ENCODE measurements at regions not wholly inside any gene's neighbourhood (a gene's known extent, or its start where the extent isn't known, plus 50 kb on each side); places are given as distances from the start of the nearest gene placed in this dataset.

DNA sequence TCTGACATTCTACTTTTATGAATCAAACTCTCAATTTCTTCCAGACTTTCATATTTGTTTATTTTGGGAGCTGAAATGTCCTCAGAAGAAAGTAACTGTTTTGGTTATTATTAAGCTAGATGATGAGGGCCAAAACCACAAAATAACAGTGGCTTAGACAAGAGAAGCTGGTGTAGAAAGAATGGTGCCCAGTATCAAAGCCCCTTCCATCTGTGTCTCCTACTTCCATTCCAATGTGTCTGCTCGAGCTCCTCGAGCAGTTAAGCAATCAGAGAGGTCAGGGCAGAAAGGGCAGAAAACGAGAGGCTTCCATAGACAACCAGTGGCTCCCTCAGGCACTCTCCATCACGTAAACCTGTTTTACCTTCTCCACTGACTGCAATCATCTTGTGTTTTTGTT, 59.7 kb upstream of the MAGI1 start:
- TF ChIP-seq, protein P1, sequence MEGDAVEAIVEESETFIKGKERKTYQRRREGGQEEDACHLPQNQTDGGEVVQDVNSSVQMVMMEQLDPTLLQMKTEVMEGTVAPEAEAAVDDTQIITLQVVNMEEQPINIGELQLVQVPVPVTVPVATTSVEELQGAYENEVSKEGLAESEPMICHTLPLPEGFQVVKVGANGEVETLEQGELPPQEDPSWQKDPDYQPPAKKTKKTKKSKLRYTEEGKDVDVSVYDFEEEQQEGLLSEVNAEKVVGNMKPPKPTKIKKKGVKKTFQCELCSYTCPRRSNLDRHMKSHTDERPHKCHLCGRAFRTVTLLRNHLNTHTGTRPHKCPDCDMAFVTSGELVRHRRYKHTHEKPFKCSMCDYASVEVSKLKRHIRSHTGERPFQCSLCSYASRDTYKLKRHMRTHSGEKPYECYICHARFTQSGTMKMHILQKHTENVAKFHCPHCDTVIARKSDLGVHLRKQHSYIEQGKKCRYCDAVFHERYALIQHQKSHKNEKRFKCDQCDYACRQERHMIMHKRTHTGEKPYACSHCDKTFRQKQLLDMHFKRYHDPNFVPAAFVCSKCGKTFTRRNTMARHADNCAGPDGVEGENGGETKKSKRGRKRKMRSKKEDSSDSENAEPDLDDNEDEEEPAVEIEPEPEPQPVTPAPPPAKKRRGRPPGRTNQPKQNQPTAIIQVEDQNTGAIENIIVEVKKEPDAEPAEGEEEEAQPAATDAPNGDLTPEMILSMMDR (conservative IDR thresholded peaks at IDR 0.05; ENCODE audit: low read depth, low read length): no peak
- no peak overlapping the region for H3K4me3 ChIP-seq (ENCODE audit: low read depth, low read length)
- DNase-seq (ENCODE audit: low read depth): peak; percentile 44

DNA sequence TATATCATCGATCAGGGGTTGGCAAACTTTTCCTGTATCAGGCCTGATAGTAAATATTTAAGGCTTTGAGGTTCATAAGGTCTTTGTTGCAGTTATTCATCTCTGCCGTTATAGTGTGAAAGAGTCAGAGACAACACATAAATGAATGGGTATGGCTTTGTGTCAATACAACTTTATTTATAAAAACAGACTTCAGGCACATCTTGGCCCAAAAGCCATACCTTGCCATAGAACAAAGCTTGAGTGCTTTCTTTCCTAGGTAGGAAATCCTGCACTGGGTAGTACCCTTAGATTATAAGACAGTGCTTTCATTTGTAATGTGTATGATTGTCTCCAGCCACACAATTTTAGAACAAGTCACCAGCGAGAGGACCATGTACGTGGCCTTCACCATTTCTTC, 58.9 kb upstream of the MAGI1 start:
- TF ChIP-seq, protein P1 (conservative IDR thresholded peaks at IDR 0.05; ENCODE audit: low read depth, low read length): no peak

DNA sequence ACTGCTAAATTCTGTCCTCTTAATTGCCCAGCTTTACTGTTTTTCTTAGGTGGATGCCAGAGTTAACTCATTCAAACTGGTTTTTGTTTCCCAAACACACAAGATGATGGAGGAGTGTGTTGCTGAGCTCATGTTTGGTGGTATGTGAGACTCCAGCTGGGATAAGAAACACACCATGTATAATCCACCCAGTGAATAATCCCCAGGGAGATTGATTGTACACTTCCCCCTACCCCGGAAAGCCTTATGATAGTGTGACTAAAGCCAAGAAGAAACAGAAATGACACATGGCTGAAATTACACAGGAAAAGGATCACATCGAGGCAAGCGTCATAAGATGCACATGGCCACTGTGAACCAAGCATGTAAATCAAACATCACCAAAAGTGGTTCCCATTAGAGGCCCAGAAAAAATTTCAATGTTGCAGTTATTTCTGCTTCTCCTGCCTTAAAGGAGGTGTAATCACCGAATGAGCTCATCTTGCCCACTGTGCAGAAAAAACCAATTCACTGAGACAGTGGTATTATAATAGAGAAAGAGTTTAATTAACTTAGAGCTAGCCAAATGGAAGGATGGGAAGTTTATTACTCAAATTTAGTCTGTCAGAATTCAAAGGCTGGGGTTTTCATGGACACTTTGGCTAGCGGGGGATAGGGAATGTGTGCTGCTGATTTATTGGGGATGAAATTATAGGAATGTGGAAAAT, 56.7 kb upstream of the MAGI1 start:
- no peak for DNase-seq (ENCODE audit: low read depth)
- no peak overlapping the region for H3K4me3 ChIP-seq (ENCODE audit: low read depth, low read length)
- TF ChIP-seq, protein P1 (conservative IDR thresholded peaks at IDR 0.05; ENCODE audit: low read depth, low read length): no peak

More for the DNA sequence above, 58.9 kb upstream of the MAGI1 start:
- no peak for DNase-seq (ENCODE audit: low read depth)
- H3K4me3 ChIP-seq (ENCODE audit: low read depth, low read length): no peak overlapping the region

DNA sequence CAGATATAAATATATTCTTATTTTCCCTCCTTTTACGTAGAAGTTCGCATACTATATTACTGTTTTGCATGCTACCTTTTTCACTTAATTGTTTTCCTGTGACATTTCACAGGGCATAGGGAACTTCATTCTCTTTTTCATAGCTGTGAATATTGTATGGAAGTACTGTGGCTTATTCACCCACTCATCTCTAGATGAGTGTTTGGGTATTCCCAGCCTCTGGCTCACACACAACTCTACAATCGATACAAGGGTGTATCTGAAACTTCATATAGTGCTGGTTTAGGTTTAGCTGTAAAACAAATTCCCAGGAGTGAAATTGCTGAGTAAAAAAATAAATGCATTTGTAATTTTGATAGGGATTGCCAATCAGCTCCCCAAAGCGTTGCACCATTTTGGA, 55.3 kb upstream of the MAGI1 start:
- DNase-seq (ENCODE audit: low read depth): no peak
- H3K4me3 ChIP-seq (ENCODE audit: low read depth, low read length): no peak overlapping the region
- TF ChIP-seq, protein P1 (conservative IDR thresholded peaks at IDR 0.05; ENCODE audit: low read depth, low read length): no peak

DNA sequence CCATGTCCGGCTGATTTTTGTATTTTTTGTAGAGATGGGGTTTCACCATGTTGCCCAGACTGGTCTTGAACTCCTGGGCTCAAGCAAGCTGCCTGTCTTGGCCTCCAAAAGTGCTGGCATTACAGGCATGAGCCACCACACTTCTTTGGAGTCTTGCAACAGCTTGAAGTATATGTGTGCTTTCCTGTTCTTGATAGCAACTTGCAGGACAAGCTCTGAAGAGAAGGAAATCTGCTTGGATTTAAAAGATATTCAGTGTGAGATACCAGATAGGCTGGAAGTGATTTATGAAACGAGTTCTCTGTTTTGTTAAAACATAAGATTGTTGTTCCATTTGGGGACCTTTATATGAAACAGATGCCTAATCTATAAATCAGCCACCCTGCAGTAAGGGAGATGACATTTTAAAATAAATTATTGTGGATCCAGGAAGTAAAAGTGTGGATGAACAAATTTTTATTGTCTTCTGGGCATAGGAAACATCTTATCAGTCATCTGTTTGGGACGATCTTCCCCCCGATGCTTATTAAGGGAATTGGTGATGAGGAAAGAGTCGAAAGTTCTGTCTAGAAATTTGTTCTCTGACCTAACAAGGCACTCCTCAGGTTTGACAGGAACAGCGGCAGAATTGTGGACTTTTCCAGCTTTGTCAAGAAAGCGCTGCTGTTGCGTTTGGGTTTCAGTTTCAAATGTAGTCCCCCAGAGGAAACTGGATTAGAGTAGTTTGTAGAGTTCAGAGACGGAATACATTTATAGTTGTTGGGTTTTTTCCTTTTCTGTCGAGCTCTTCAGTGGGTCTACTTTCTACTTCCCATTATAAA, 53.7 kb upstream of the MAGI1 start:
- peak; percentile 30 for DNase-seq (ENCODE audit: low read depth)
- H3K4me3 ChIP-seq (ENCODE audit: low read depth, low read length): peak overlapping the region; percentile 34
- TF ChIP-seq, protein P1 (conservative IDR thresholded peaks at IDR 0.05; ENCODE audit: low read depth, low read length): no peak
